ENCODE measurements at regions not wholly inside any gene's neighbourhood (a gene's known extent, or its start where the extent isn't known, plus 50 kb on each side); places are given as distances from the start of the nearest gene placed in this dataset.

GRCh38 chr7:80588591-80588990 lies 49.9 kb upstream of the CD36 start:
- TF ChIP-seq KDM1A (IDR thresholded peaks at IDR 0.05; ENCODE audit: borderline replicate concordance, low read length) (no peak), EP300 (IDR thresholded peaks at IDR 0.05; ENCODE audit: borderline replicate concordance in 1 of 2, low read depth in 2 of 2, low read length in 2 of 2) (no peak), YY1 (IDR thresholded peaks at IDR 0.05; ENCODE audit: low read depth, low read length) (no peak), EZH2 (IDR thresholded peaks at IDR 0.05; ENCODE audit: low read depth, low read length, severe bottlenecking) (no peak), POLR2AphosphoS5 (IDR thresholded peaks at IDR 0.05; ENCODE audit: low read depth, low read length) (no peak), MAX (IDR thresholded peaks at IDR 0.05) (no peak), KDM4A (IDR thresholded peaks at IDR 0.05; ENCODE audit: low read depth, low read length, severe bottlenecking) (no peak), RAD21 (IDR thresholded peaks at IDR 0.05 in 1 of 2, conservative IDR thresholded peaks at IDR 0.05 in 1 of 2; ENCODE audit: low read depth in 2 of 2, low read length in 2 of 2) (no peak), POLR2A (IDR thresholded peaks at IDR 0.05; ENCODE audit: control extremely low read depth in 1 of 2, low read depth in 2 of 2, low read length in 2 of 2) (no peak), SIN3A (conservative IDR thresholded peaks at IDR 0.05 in 1 of 2, IDR thresholded peaks at IDR 0.05 in 1 of 2; ENCODE audit: low read depth in 1 of 2, low read length in 2 of 2) (no peak), CEBPB (IDR thresholded peaks at IDR 0.05; ENCODE audit: low read depth, low read length) (no peak), JUND (IDR thresholded peaks at IDR 0.05; ENCODE audit: low read length) (no peak)
- TF ChIP-seq, protein P1, sequence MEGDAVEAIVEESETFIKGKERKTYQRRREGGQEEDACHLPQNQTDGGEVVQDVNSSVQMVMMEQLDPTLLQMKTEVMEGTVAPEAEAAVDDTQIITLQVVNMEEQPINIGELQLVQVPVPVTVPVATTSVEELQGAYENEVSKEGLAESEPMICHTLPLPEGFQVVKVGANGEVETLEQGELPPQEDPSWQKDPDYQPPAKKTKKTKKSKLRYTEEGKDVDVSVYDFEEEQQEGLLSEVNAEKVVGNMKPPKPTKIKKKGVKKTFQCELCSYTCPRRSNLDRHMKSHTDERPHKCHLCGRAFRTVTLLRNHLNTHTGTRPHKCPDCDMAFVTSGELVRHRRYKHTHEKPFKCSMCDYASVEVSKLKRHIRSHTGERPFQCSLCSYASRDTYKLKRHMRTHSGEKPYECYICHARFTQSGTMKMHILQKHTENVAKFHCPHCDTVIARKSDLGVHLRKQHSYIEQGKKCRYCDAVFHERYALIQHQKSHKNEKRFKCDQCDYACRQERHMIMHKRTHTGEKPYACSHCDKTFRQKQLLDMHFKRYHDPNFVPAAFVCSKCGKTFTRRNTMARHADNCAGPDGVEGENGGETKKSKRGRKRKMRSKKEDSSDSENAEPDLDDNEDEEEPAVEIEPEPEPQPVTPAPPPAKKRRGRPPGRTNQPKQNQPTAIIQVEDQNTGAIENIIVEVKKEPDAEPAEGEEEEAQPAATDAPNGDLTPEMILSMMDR (IDR thresholded peaks at IDR 0.05; ENCODE audit: control extremely low read depth in 1 of 3, insufficient read depth in 1 of 3, low read depth in 1 of 3, low read length in 3 of 3), result no peak
- TF ChIP-seq, protein P2, sequence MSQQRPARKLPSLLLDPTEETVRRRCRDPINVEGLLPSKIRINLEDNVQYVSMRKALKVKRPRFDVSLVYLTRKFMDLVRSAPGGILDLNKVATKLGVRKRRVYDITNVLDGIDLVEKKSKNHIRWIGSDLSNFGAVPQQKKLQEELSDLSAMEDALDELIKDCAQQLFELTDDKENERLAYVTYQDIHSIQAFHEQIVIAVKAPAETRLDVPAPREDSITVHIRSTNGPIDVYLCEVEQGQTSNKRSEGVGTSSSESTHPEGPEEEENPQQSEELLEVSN (IDR thresholded peaks at IDR 0.05), result no peak

Data from H1 (cell line).